Activated naive CD8-positive, alpha-beta T cell treated with anti-CD3 and anti-CD28 coated beads, Interleukin-2, amount 10 ng/mL, durations not matched to agents 7 days and 5 days (primary cell): ENCODE measurements at regions not wholly inside any gene's neighbourhood (a gene's known extent, or its start where the extent isn't known, plus 50 kb on each side); places are given as distances from the start of the nearest gene placed in this dataset.

ENCODE experiments used
- ATAC-seq: fragments of 150-1000 bp; cut with Tn5 transposase; one replicate; pipeline ENCODE4 v1.10.0; 2021; ENCODE audit warnings: low read depth, moderate library complexity
- POLR2A ChIA-PET: fragments of 350-600 bp; sonication (Branson Sonifier 250); formaldehyde crosslinking; loops from one replicate; lab custom pipeline; 2021; ENCODE audit warnings: antibody characterized with exemption; lab: Charles Lee
- DNase-seq: peaks from one replicate; pipeline ENCODE4 v3.0.0; 2021
- H3K27ac Mint-ChIP-seq: one replicate; pipeline ENCODE4 v1.8.0; 2022; ENCODE audit warnings: mild to moderate bottlenecking, mixed read lengths
- H3K27me3 Mint-ChIP-seq: one replicate; pipeline ENCODE4 v1.8.0; 2022; ENCODE audit warnings: mild to moderate bottlenecking, moderate library complexity, mixed read lengths
- H3K36me3 Mint-ChIP-seq: one replicate; pipeline ENCODE4 v1.8.0; 2021; ENCODE audit warnings: mild to moderate bottlenecking, mixed read lengths
- H3K4me1 Mint-ChIP-seq: one replicate; pipeline ENCODE4 v1.8.0; 2021; ENCODE audit warnings: mixed read lengths
- H3K4me3 Mint-ChIP-seq: one replicate; pipeline ENCODE4 v1.8.0; 2022; ENCODE audit warnings: mild to moderate bottlenecking, moderate library complexity, mixed read lengths
- H3K9me3 Mint-ChIP-seq: one replicate; pipeline ENCODE4 v1.8.0; 2021; ENCODE audit warnings: mixed read lengths

- POLR2A ChIA-PET: no interaction called here
- Mint-ChIP-seq H3K36me3 (no peaks in the 10 kb centered on the region), H3K4me1 (no peaks in the 10 kb centered on the region), H3K4me3 (no peak overlapping the region), H3K27me3 (peaks cover 8% of the 10 kb centered on the region), H3K9me3 (no peaks in the 10 kb centered on the region), H3K27ac (no peak overlapping the region)
- ATAC-seq (no peak), DNase-seq (no peak)
These were observed 73.1 kb upstream of the INCENP start for GRCh38 chr11:62050716-62051115.

DNA sequence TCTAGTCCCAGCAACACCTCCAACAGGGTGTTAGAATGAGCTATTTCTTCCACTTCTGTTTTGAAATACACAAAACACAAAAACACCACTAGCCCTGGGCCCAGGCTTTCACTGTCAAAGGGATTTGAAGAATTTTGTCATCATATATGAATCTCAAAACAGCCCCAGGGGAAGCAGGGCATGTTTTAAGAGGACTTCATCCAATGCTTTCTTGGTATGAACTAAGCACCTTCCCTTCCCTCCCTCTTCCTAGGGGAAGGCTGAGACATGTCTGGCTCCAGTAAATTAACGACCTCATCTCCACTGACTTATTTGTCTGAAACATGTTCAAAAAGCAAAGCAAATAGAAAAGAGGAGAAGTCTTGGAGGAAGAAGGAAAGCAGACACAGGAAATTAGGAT lies 75.7 kb upstream of the INCENP start:
- ATAC-seq (no peak), DNase-seq (no peak)
- Mint-ChIP-seq H3K27me3 (peaks cover 2% of the 10 kb centered on the region), H3K4me1 (no peaks in the 10 kb centered on the region), H3K9me3 (no peaks in the 10 kb centered on the region), H3K4me3 (no peak overlapping the region), H3K36me3 (no peaks in the 10 kb centered on the region), H3K27ac (no peak overlapping the region)
- POLR2A ChIA-PET: no interaction called here

DNA sequence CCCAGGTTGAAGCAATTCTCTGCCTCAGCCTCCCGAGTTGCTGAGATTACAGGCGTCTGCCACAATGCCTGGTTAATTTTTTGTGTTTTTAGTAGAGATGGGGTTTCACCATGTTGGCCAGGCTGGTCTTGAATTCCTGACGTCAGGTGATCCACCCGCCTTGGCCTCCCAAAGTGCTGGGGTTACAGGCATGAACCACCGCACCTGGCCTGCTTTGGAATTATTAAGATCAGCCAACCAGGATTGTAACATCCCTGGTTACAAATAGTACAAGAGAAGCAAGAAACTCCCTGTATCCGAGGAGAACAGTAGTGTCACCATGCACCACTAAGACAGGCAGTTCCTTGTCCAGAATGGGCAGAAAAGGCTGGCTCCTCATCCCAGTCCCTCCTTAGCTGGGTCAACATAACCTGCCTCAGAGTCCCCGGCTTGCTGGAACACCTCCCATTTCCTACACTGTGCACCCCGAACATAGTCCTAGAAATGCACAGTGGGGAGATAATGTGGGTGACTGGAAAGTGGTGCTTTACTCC lies 77.2 kb upstream of the INCENP start:
- Mint-ChIP-seq H3K4me1 (peaks cover 2% of the 10 kb centered on the region), H3K9me3 (no peaks in the 10 kb centered on the region), H3K36me3 (no peaks in the 10 kb centered on the region), H3K4me3 (no peak overlapping the region), H3K27ac (no peak overlapping the region), H3K27me3 (peaks cover 2% of the 10 kb centered on the region)
- POLR2A ChIA-PET: no interaction called here
- no peak for ATAC-seq
- DNase-seq: no peak

GRCh38 chr11:62044639-62045121 lies 77.2 kb upstream of the FTH1 start:
- peaks cover 2% of the 10 kb centered on the region for H3K27me3 Mint-ChIP-seq
- H3K36me3 Mint-ChIP-seq: no peaks in the 10 kb centered on the region
- no peak overlapping the region for H3K27ac Mint-ChIP-seq
- DNase-seq (no peak), ATAC-seq (no peak)
- peaks cover 2% of the 10 kb centered on the region for H3K4me1 Mint-ChIP-seq
- H3K4me3 Mint-ChIP-seq: no peak overlapping the region
- no peaks in the 10 kb centered on the region for H3K9me3 Mint-ChIP-seq
- POLR2A ChIA-PET: no interaction called here

- Mint-ChIP-seq H3K36me3 (no peaks in the 10 kb centered on the region), H3K27me3 (peaks cover 15% of the 10 kb centered on the region), H3K27ac (no peak overlapping the region), H3K9me3 (peaks cover 13% of the 10 kb centered on the region), H3K4me1 (no peaks in the 10 kb centered on the region), H3K4me3 (no peak overlapping the region)
- POLR2A ChIA-PET: no interaction called here
- DNase-seq: no peak
- no peak for ATAC-seq
These were observed 67.9 kb upstream of the FTH1 start for GRCh38 chr11:62035293-62035692.

- peaks cover 14% of the 10 kb centered on the region for H3K27me3 Mint-ChIP-seq
- POLR2A ChIA-PET: no interaction called here
- no peaks in the 10 kb centered on the region for H3K4me1 Mint-ChIP-seq
- no peak for DNase-seq
- H3K36me3 Mint-ChIP-seq: no peaks in the 10 kb centered on the region
- H3K9me3 Mint-ChIP-seq: peaks cover 13% of the 10 kb centered on the region
- no peak overlapping the region for H3K27ac Mint-ChIP-seq
- no peak for ATAC-seq
- H3K4me3 Mint-ChIP-seq: no peak overlapping the region
These were observed 66.6 kb upstream of the FTH1 start for GRCh38 chr11:62034036-62034338.

DNA sequence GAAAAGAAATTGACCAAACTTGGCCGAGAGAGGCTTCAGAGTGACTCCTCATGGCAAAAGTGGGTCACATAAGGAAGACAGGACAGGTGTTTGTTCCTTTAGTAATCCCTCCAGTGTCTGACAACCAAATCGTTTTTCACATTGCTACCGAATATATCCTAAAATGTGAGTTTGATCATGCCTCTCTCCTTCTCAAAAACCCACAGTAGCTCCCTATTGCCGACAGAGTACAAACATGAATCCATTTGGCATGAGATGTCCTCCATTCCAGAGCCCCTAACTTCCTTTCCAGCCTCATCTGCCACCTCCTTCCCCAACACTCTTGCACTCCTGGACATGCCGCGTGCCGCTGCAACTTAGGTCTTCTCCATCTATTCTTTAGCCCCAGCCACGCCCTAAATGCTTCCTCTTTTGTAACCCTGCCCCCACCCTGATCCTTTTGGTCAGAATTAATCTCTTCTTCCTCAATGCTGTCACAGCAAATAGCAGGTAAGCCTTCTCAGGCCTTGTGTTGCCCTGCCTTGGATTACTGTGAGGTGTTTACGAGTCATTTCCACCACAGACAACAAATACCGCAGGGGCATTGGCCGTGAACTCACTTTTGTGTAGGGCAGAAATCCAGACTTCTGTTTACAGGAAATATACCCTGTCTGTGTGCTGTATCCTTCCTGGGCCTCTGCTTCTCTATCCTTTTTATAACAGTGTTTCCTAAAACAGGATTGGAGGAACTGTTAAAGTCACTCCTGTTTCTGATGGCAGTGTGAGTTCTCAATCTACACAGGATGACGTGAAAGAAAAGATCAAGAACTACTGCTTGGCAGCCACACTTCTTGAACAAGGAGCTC lies 66.0 kb upstream of the FTH1 start:
- H3K27ac Mint-ChIP-seq: no peak overlapping the region

GRCh38 chr11:62030071-62030684 lies 62.7 kb upstream of the FTH1 start:
- POLR2A ChIA-PET: no interaction called here
- Mint-ChIP-seq H3K27ac (no peak overlapping the region), H3K27me3 (peaks cover 5% of the 10 kb centered on the region), H3K36me3 (no peaks in the 10 kb centered on the region), H3K4me1 (peaks cover 8% of the 10 kb centered on the region), H3K4me3 (no peak overlapping the region), H3K9me3 (peaks cover 14% of the 10 kb centered on the region)
- ATAC-seq: no peak
- DNase-seq: no peak

More for the DNA sequence above, 66.0 kb upstream of the FTH1 start:
- POLR2A ChIA-PET: no interaction called here
- no peak for ATAC-seq
- Mint-ChIP-seq H3K4me3 (no peak overlapping the region), H3K9me3 (peaks cover 13% of the 10 kb centered on the region), H3K36me3 (no peaks in the 10 kb centered on the region), H3K27me3 (peaks cover 11% of the 10 kb centered on the region), H3K4me1 (no peaks in the 10 kb centered on the region)
- no peak for DNase-seq

GRCh38 chr11:62026739-62027370 lies 59.4 kb upstream of the FTH1 start:
- Mint-ChIP-seq H3K4me1 (peaks cover 12% of the 10 kb centered on the region), H3K36me3 (no peaks in the 10 kb centered on the region), H3K9me3 (peaks cover 6% of the 10 kb centered on the region), H3K27ac (no peak overlapping the region), H3K27me3 (no peaks in the 10 kb centered on the region), H3K4me3 (no peak overlapping the region)
- ATAC-seq (no peak), DNase-seq (no peak)
- POLR2A ChIA-PET: interaction anchor here (3.0 kb wide), 1 partner anchor 59 kb away, joined by 28 read pairs; the partner anchor contains the start of gene FTH1

DNA sequence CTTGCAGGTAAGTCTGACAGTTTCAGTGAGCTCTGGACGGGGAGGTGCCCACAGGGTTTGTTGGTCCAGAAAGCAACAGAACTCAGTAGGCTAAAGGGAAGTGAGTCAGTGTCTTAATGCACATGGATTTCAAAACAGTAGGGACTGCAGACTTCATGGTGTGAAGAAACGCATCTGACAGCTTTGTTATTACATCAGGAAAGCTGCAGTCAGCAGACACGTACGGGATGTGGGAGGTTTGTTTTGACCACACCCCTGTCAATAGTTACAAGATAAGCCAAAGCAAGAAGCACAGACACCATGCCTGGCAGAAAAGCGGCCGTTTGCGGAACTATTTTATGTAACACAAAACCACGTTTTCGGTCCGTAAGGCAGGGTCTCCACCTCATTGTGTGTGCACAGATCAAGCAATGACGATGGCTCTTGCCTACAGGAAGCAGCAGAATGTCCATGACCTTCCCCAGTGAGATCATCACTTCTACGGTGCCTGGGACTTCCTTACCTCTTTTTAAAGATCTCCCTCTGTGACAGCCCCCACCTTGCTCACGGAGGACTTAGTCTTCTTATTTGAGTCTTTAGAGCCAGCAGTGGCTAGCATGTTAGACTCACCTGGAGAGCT lies 58.2 kb upstream of the FTH1 start:
- Mint-ChIP-seq H3K9me3 (peaks cover 13% of the 10 kb centered on the region), H3K4me1 (peaks cover 12% of the 10 kb centered on the region), H3K27me3 (peaks cover 2% of the 10 kb centered on the region), H3K27ac (peak overlapping the region; percentile 97), H3K36me3 (peaks cover 2% of the 10 kb centered on the region), H3K4me3 (peak overlapping the region; percentile 71)
- POLR2A ChIA-PET: interaction anchor here (0.6 to 3.0 kb wide), 5 partner anchors 53 to 631 kb away, joined by 3 to 28 read pairs (median 3); partner anchors contain the start of gene FTH1
- ATAC-seq (peak; percentile 87), DNase-seq (peak; percentile 59)

DNA sequence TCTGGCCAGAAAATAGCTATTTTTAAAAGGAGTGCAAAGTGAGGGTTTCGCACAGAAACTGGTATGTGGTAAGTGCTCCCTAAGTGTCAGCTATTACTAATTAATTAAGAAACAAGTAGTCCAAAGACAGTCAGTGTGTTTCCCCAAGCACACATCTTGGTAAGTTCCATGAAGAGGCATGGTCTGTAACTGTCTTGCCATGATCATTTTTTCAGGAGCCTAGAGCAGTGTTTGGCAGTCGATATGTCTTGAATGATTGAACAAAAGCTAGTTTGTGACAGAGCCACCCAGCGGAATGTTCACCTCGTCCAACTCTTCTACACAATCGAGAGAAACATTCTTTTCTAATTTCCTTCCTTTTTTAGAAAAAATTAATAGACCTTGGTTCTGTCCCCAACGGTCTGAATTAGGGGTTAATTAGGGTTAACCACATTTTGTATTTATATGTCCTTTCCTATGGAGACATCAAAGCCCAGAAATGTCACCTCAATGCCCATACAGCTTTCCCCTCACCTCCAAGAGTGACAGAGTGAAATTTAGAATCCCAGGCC lies 57.6 kb upstream of the FTH1 start:
- DNase-seq (no peak), ATAC-seq (no peak)
- H3K27ac Mint-ChIP-seq: peak overlapping the region; percentile 97
- peaks cover 2% of the 10 kb centered on the region for H3K36me3 Mint-ChIP-seq
- H3K4me3 Mint-ChIP-seq: peak overlapping the region; percentile 71
- H3K4me1 Mint-ChIP-seq: peaks cover 12% of the 10 kb centered on the region
- peaks cover 2% of the 10 kb centered on the region for H3K27me3 Mint-ChIP-seq
- POLR2A ChIA-PET: interaction anchor here (1.0 to 3.0 kb wide), 4 partner anchors 52 to 62 kb away, joined by 3 to 28 read pairs (median 3); partner anchors contain the start of gene FTH1
- peaks cover 15% of the 10 kb centered on the region for H3K9me3 Mint-ChIP-seq

DNA sequence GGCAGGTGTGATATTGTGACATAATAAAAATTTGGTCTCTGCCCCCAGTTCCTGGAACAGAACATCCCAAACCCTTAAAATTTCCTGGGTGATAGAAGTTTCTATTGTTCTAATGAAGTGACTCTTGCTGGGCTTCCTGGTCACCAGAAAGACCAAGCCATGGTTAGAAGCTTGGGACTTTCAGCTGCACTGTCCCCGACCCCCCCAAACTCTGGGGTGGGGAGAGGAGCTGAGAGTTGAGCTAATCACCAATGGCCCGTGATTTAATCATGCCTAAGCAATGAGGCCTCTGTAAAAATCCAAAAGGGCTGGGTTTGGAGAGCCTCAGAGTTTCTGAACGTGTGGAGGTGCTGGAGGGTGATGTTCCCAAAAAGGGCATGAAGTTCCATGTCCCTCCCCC lies 54.8 kb upstream of the FTH1 start:
- peaks cover 17% of the 10 kb centered on the region for H3K9me3 Mint-ChIP-seq
- no peak overlapping the region for H3K27ac Mint-ChIP-seq
- ATAC-seq (no peak), DNase-seq (no peak)
- POLR2A ChIA-PET: no interaction called here
- peaks cover 2% of the 10 kb centered on the region for H3K36me3 Mint-ChIP-seq
- H3K4me1 Mint-ChIP-seq: peaks cover 16% of the 10 kb centered on the region
- no peak overlapping the region for H3K4me3 Mint-ChIP-seq
- peaks cover 2% of the 10 kb centered on the region for H3K27me3 Mint-ChIP-seq

DNA sequence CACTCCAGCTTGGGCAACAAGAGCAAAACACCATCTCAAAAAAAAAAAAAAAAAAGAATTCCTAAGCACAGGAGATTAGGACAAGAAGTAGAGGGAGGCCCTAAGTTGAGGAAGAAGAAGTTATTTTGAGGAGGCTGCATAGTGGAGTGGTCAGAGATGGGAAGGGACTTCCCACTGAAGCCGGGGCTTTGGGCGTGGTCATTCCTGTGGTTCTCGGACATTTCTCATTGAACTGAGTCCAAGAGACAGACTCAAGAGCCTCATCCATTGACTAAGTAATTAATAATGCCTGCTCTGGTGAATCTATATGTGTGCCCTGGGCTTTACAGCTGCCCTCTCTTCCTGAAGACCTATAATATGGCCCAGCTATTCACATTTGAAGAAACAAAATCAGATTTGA lies 53.2 kb upstream of the FTH1 start:
- H3K27me3 Mint-ChIP-seq: peaks cover 2% of the 10 kb centered on the region
- H3K4me3 Mint-ChIP-seq: no peak overlapping the region
- H3K36me3 Mint-ChIP-seq: peaks cover 2% of the 10 kb centered on the region
- ATAC-seq (no peak), DNase-seq (no peak)
- no peak overlapping the region for H3K27ac Mint-ChIP-seq
- H3K4me1 Mint-ChIP-seq: peaks cover 14% of the 10 kb centered on the region
- H3K9me3 Mint-ChIP-seq: peaks cover 16% of the 10 kb centered on the region
- POLR2A ChIA-PET: no interaction called here
